ENCODE measurements at regions not wholly inside any gene's neighbourhood (a gene's known extent, or its start where the extent isn't known, plus 50 kb on each side); places are given as distances from the start of the nearest gene placed in this dataset.
"Not testable (repeated sequence)": the region's sequence is repeated elsewhere in the genome, so short reads cannot be mapped to it uniquely, and the experiment has no call there.

DNA sequence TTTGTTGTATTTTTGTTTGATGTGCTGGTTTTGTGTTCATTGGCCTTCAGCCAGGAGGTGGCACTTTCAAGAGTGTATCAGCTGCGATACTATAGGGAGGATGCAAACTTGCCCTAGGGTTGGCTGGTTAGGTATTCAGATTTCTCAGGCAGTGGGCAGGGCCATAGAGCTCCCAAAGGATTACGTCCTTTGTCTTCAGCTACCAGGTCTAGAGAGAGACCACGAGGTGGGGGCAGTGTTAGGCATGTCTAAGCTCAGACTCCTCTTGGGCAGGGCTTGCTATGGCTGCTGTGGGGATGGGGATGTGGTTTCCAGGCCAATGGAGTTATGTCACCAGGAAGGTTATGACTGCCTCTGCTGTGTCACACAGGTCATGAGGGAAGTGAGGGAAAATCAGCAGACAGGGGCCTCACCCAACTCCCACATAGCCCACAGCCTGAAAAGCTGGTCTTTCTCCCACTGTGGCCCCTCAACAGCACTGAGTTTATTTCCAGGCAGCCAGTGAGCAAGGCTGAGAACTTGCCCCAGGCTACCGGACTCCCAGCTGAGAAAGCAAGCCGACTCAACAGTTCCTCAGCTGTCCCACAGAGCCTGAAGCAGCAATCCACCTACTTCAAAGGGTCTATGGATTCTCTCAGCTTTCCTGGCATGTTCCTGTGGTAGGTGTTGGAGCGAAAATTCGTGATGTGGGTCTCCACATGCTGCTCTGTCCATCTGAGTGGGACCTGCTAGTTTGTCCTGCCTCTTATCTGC lies 227.4 kb upstream of the COBL start:
- H3K4me3 ChIP-seq (ENCODE audit: low read length in 2 of 2): no peak overlapping the region
- no peaks in the 10 kb centered on the region for H3K27me3 ChIP-seq (ENCODE audit: control insufficient read depth in 2 of 2, insufficient read depth in 2 of 2, low read length in 2 of 2)
- H3K27ac ChIP-seq (ENCODE audit: low read depth in 2 of 2, low read length in 2 of 2): no peak overlapping the region
- H3K9ac ChIP-seq (ENCODE audit: low read depth in 1 of 2, low read length in 2 of 2): no peak overlapping the region
- no peaks in the 10 kb centered on the region for H3K9me3 ChIP-seq (ENCODE audit: control insufficient read depth in 2 of 2, low read length in 2 of 2)
- H3K4me1 ChIP-seq (ENCODE audit: control insufficient read depth in 2 of 2, insufficient read depth in 2 of 2, low read length in 2 of 2): peaks cover 0 to 2% of the 10 kb centered on the region in 2 donors
- no peaks in the 10 kb centered on the region for H3K36me3 ChIP-seq (ENCODE audit: control insufficient read depth in 2 of 2, insufficient read depth in 2 of 2, low read length in 2 of 2)

DNA sequence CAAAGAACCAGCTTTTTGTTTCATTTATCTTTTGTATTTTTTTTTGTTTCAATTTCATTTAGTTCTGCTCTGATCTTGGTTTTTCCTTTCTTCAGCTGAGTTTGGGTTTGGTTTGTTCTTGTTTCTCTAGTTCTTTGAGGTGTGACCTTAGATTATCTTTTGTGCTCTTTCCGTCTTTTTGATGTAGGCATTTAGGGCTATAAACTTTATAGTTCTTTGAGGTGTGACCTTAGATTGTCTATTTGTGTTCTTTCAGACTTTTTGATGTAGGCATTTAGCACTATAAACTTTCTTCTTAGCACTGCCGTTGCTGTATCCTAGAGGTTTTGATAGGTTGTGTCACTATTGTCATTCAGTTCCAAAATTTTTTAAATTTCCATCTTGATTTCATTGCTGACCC lies 224.3 kb upstream of the COBL start:
- H3K27ac ChIP-seq (ENCODE audit: low read depth in 2 of 2, low read length in 2 of 2); H3K4me1 ChIP-seq (ENCODE audit: control insufficient read depth in 2 of 2, insufficient read depth in 2 of 2, low read length in 2 of 2); H3K9ac ChIP-seq (ENCODE audit: low read depth in 1 of 2, low read length in 2 of 2); H3K9me3 ChIP-seq (ENCODE audit: control insufficient read depth in 2 of 2, low read length in 2 of 2); H3K4me3 ChIP-seq (ENCODE audit: low read length in 2 of 2); H3K36me3 ChIP-seq (ENCODE audit: control insufficient read depth in 2 of 2, insufficient read depth in 2 of 2, low read length in 2 of 2); H3K27me3 ChIP-seq (ENCODE audit: control insufficient read depth in 2 of 2, insufficient read depth in 2 of 2, low read length in 2 of 2): not testable (repeated sequence)

DNA sequence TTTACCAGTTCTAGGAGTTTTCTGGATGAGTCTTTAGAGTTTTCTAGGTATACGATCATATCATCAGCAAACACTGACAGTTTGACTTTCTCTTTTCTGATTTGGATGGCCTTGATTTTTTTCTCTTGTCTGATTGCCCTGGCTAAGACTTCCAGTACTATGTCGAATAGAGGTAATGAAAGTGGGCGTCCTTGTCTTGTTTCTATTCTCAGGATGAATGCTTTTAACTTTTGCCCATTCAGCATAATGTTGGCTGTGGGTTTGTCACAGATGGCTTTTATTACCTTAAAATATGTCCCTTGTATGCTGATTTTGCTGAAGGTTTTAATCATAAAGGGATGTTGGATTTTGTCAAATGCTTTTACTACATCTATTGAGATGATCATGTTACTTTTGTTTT lies 223.2 kb upstream of the COBL start:
- peaks cover 0 to 2% of the 10 kb centered on the region in 2 donors for H3K4me1 ChIP-seq (ENCODE audit: control insufficient read depth in 2 of 2, insufficient read depth in 2 of 2, low read length in 2 of 2)
- no peak overlapping the region for H3K27ac ChIP-seq (ENCODE audit: low read depth in 2 of 2, low read length in 2 of 2)
- H3K9me3 ChIP-seq (ENCODE audit: control insufficient read depth in 2 of 2, low read length in 2 of 2): peaks cover 0 to 2% of the 10 kb centered on the region in 2 donors
- no peaks in the 10 kb centered on the region for H3K36me3 ChIP-seq (ENCODE audit: control insufficient read depth in 2 of 2, insufficient read depth in 2 of 2, low read length in 2 of 2)
- H3K27me3 ChIP-seq (ENCODE audit: control insufficient read depth in 2 of 2, insufficient read depth in 2 of 2, low read length in 2 of 2): no peaks in the 10 kb centered on the region
- H3K4me3 ChIP-seq (ENCODE audit: low read length in 2 of 2): no peak overlapping the region
- no peak overlapping the region for H3K9ac ChIP-seq (ENCODE audit: low read depth in 1 of 2, low read length in 2 of 2)

DNA sequence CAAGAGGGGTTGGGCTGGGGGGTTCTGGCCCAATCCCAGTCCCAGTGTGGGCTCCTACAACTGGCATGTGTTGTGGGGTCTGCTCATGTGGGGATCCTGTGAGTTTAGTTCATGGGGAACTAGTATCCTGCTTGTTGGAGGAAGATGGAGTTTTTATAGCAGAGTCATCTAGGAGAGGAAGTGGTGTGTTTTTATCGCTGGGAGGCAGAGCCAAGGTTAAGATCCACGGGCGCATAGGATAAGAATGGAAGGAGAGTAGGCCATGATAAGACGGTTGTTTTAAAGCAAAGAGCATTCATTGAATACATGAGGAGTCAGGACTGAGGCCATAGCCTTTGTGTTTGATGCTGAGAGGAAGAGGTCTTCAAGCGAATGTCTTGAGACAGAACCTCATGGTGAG lies 211.6 kb upstream of the COBL start:
- Histone ChIP-seq H3K27ac (ENCODE audit: low read depth in 2 of 2, low read length in 2 of 2) (no peak overlapping the region), H3K9me3 (ENCODE audit: control insufficient read depth in 2 of 2, low read length in 2 of 2) (no peaks in the 10 kb centered on the region), H3K9ac (ENCODE audit: low read depth in 1 of 2, low read length in 2 of 2) (no peak overlapping the region), H3K4me1 (ENCODE audit: control insufficient read depth in 2 of 2, insufficient read depth in 2 of 2, low read length in 2 of 2) (no peaks in the 10 kb centered on the region), H3K36me3 (ENCODE audit: control insufficient read depth in 2 of 2, insufficient read depth in 2 of 2, low read length in 2 of 2) (no peaks in the 10 kb centered on the region), H3K4me3 (ENCODE audit: low read length in 2 of 2) (no peak overlapping the region), H3K27me3 (ENCODE audit: control insufficient read depth in 2 of 2, insufficient read depth in 2 of 2, low read length in 2 of 2) (no peaks in the 10 kb centered on the region)

DNA sequence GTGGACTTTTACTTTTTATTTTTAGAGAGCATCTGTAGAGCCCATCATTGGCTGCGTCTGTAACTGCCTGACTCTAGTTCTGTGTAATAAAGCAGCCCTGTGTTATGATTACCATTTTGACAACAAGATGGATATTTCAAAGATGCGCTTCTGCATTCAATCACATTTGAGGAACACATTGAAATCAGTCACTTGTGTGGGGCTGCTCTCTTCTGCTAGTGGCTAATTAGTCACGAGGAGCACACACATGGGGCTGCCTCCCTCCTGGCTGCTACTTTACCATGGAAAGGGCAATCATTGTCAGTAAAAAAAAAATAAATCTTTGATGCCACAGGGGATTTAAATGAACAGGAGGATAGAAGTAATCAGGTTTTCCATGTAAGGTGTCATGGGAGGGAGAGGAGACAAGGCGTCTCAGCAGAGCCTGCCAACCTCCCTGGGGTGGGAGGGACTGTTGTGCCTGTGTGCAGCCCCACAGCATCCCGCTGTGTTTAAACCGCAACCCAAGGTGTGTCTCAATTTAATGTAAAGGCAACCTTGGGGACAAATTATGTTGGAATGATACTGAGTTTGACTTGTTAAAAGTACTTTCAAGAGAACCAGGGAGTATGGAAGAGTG lies 205.2 kb upstream of the COBL start:
- H3K9me3 ChIP-seq (ENCODE audit: control insufficient read depth in 2 of 2, low read length in 2 of 2): no peaks in the 10 kb centered on the region

DNA sequence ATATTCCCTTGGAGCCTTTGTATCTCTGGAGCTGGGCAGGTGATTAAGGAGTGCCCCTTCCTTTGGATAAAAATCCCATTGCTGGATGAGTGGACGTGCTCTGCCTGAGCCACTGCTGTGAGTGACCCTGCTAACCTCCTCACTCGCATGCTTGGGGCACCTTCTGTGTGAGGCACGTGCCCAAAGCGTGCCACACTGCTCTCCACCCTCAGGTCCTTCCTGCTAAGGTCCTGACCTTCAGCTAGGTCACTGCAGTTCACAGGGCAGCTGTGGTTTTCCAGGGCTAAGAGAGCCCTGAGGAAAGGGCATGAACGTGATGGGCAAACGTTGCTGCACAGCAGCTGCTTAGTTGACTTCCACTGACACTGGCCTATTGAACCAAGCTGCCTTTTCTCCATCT lies 204.4 kb upstream of the COBL start:
- H3K4me1 ChIP-seq (ENCODE audit: control insufficient read depth in 2 of 2, insufficient read depth in 2 of 2, low read length in 2 of 2): no peaks in the 10 kb centered on the region
- no peaks in the 10 kb centered on the region for H3K27me3 ChIP-seq (ENCODE audit: control insufficient read depth in 2 of 2, insufficient read depth in 2 of 2, low read length in 2 of 2)
- H3K36me3 ChIP-seq (ENCODE audit: control insufficient read depth in 2 of 2, insufficient read depth in 2 of 2, low read length in 2 of 2): no peaks in the 10 kb centered on the region
- no peak overlapping the region for H3K9ac ChIP-seq (ENCODE audit: low read depth in 1 of 2, low read length in 2 of 2)
- no peak overlapping the region for H3K27ac ChIP-seq (ENCODE audit: low read depth in 2 of 2, low read length in 2 of 2)
- H3K9me3 ChIP-seq (ENCODE audit: control insufficient read depth in 2 of 2, low read length in 2 of 2): no peaks in the 10 kb centered on the region
- no peak overlapping the region for H3K4me3 ChIP-seq (ENCODE audit: low read length in 2 of 2)

More for the DNA sequence above, 205.2 kb upstream of the COBL start:
- no peak overlapping the region for H3K27ac ChIP-seq (ENCODE audit: low read depth in 2 of 2, low read length in 2 of 2)
- H3K4me3 ChIP-seq (ENCODE audit: low read length in 2 of 2): no peak overlapping the region
- H3K9ac ChIP-seq (ENCODE audit: low read depth in 1 of 2, low read length in 2 of 2): no peak overlapping the region
- no peaks in the 10 kb centered on the region for H3K27me3 ChIP-seq (ENCODE audit: control insufficient read depth in 2 of 2, insufficient read depth in 2 of 2, low read length in 2 of 2)
- no peaks in the 10 kb centered on the region for H3K4me1 ChIP-seq (ENCODE audit: control insufficient read depth in 2 of 2, insufficient read depth in 2 of 2, low read length in 2 of 2)
- no peaks in the 10 kb centered on the region for H3K36me3 ChIP-seq (ENCODE audit: control insufficient read depth in 2 of 2, insufficient read depth in 2 of 2, low read length in 2 of 2)

DNA sequence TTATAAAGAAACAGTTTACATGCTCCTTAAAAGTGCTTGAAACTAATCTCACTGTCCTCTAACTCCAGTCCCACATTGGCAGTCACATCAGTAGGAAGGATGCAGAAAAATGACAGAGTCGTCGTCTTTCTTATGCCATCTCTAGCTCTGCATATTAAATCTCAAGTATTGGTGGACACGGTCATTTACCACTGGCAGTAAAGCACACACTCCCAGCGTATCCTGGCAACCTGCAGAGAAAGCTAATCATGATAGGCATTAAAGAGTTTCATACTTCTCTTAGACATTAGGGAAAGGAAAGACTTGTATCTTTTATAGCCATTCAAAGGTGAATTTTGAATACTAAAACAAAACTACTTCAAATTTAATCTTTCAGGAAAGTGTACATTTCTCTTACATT lies 202.0 kb upstream of the COBL start:
- H3K36me3 ChIP-seq (ENCODE audit: control insufficient read depth in 2 of 2, insufficient read depth in 2 of 2, low read length in 2 of 2): no peaks in the 10 kb centered on the region
- no peaks in the 10 kb centered on the region for H3K4me1 ChIP-seq (ENCODE audit: control insufficient read depth in 2 of 2, insufficient read depth in 2 of 2, low read length in 2 of 2)
- no peak overlapping the region for H3K4me3 ChIP-seq (ENCODE audit: low read length in 2 of 2)
- no peak overlapping the region for H3K27ac ChIP-seq (ENCODE audit: low read depth in 2 of 2, low read length in 2 of 2)
- no peak overlapping the region for H3K9ac ChIP-seq (ENCODE audit: low read depth in 1 of 2, low read length in 2 of 2)
- H3K9me3 ChIP-seq (ENCODE audit: control insufficient read depth in 2 of 2, low read length in 2 of 2): no peaks in the 10 kb centered on the region
- H3K27me3 ChIP-seq (ENCODE audit: control insufficient read depth in 2 of 2, insufficient read depth in 2 of 2, low read length in 2 of 2): no peaks in the 10 kb centered on the region

DNA sequence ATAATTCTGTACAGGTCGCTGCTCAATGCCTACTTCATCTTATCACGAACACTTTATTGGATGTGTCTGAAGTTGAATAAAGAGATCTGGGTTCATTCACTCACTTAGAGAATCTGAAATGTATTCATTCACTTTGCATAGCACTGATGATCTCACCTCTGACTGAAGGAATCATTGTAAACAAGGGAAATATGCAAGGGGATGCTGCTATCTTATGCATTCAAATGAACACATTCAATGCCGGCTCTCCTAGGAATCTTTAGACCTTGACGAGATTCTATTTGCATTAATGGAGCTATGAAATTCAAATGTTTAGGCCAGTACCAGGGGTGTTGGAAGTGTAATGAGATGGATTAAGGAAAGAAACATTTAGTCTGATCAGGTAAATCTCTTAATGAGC lies 200.6 kb upstream of the COBL start:
- Histone ChIP-seq H3K27me3 (ENCODE audit: control insufficient read depth in 2 of 2, insufficient read depth in 2 of 2, low read length in 2 of 2) (no peaks in the 10 kb centered on the region), H3K4me3 (ENCODE audit: low read length in 2 of 2) (no peak overlapping the region), H3K9me3 (ENCODE audit: control insufficient read depth in 2 of 2, low read length in 2 of 2) (no peaks in the 10 kb centered on the region)

DNA sequence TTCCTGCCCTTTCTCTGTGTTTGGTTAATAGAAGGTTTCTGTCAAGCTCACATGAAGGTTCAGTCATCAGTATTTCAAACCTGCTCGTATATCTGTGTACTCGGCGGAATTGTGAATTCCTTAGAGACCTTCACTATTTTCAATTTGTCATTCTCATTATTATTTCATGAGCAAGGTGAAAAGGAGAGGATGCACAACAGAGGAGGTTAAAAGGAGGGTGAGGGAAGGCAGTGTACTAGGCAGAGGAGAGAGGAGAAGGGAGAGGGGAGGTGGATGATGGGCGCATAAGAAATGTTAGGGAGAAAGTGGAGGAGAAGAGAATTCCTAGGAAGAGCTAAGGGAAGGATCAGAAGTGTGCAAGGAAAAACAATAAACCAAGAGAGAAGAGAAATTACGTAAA lies 185.0 kb upstream of the COBL start:
- Histone ChIP-seq H3K36me3 (ENCODE audit: control insufficient read depth in 2 of 2, insufficient read depth in 2 of 2, low read length in 2 of 2) (no peaks in the 10 kb centered on the region), H3K4me3 (ENCODE audit: low read length in 2 of 2) (no peak overlapping the region), H3K27me3 (ENCODE audit: control insufficient read depth in 2 of 2, insufficient read depth in 2 of 2, low read length in 2 of 2) (no peaks in the 10 kb centered on the region), H3K9me3 (ENCODE audit: control insufficient read depth in 2 of 2, low read length in 2 of 2) (no peaks in the 10 kb centered on the region), H3K27ac (ENCODE audit: low read depth in 2 of 2, low read length in 2 of 2) (no peak overlapping the region), H3K4me1 (ENCODE audit: control insufficient read depth in 2 of 2, insufficient read depth in 2 of 2, low read length in 2 of 2) (no peaks in the 10 kb centered on the region), H3K9ac (ENCODE audit: low read depth in 1 of 2, low read length in 2 of 2) (no peak overlapping the region)

More for the DNA sequence above, 200.6 kb upstream of the COBL start:
- Histone ChIP-seq H3K27ac (ENCODE audit: low read depth in 2 of 2, low read length in 2 of 2) (no peak overlapping the region), H3K4me1 (ENCODE audit: control insufficient read depth in 2 of 2, insufficient read depth in 2 of 2, low read length in 2 of 2) (no peaks in the 10 kb centered on the region), H3K36me3 (ENCODE audit: control insufficient read depth in 2 of 2, insufficient read depth in 2 of 2, low read length in 2 of 2) (no peaks in the 10 kb centered on the region), H3K9ac (ENCODE audit: low read depth in 1 of 2, low read length in 2 of 2) (no peak overlapping the region)

DNA sequence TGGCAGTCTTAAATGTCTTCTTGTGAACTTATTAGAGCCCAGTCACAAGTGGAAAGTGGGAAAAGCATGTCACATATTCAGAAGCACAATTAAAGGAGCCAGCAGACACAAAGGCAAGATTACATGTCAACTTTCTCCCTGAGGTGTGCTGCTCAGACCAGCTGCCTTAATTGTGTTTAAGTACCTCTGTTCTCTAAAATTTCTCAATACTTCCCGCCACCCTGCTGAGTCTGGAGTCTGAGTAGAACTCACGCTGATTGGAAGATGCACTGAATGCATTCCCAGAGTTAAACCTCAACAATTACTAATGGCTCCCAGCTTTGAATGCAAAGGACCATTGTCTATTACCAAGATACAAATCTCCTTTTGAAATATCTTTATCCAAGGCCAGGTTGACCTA lies 166.4 kb upstream of the COBL start:
- H3K4me3 ChIP-seq (ENCODE audit: low read length in 2 of 2): no peak overlapping the region
- H3K27me3 ChIP-seq (ENCODE audit: control insufficient read depth in 2 of 2, insufficient read depth in 2 of 2, low read length in 2 of 2): no peaks in the 10 kb centered on the region
- no peaks in the 10 kb centered on the region for H3K9me3 ChIP-seq (ENCODE audit: control insufficient read depth in 2 of 2, low read length in 2 of 2)
- H3K4me1 ChIP-seq (ENCODE audit: control insufficient read depth in 2 of 2, insufficient read depth in 2 of 2, low read length in 2 of 2): no peaks in the 10 kb centered on the region
- H3K36me3 ChIP-seq (ENCODE audit: control insufficient read depth in 2 of 2, insufficient read depth in 2 of 2, low read length in 2 of 2): no peaks in the 10 kb centered on the region
- no peak overlapping the region for H3K27ac ChIP-seq (ENCODE audit: low read depth in 2 of 2, low read length in 2 of 2)
- no peak overlapping the region for H3K9ac ChIP-seq (ENCODE audit: low read depth in 1 of 2, low read length in 2 of 2)
